ENCODE measurements at regions not wholly inside any gene's neighbourhood (a gene's known extent, or its start where the extent isn't known, plus 50 kb on each side); places are given as distances from the start of the nearest gene placed in this dataset.
"Not testable (repeated sequence)": the region's sequence is repeated elsewhere in the genome, so short reads cannot be mapped to it uniquely, and the experiment has no call there.

- DNase-seq = no peak
Observed at GRCh38 chr1:190679044-190679443, 201.4 kb upstream of the BRINP3 start.

GRCh38 chr1:190679454-190679853 is 201.8 kb upstream of the BRINP3 start:
- DNase-seq = no peak

GRCh38 chr1:190679983-190680382 is 202.3 kb upstream of the BRINP3 start:
- DNase-seq = no peak

- no peak for DNase-seq
Observed at GRCh38 chr1:190685676-190686075, 208.0 kb upstream of the BRINP3 start.

- no peak for DNase-seq
Observed at GRCh38 chr1:190688096-190688495, 210.4 kb upstream of the BRINP3 start.

GRCh38 chr1:190698488-190698887 is 220.8 kb upstream of the BRINP3 start:
- not testable (repeated sequence) for DNase-seq

GRCh38 chr1:190699165-190699564 is 221.5 kb upstream of the BRINP3 start:
- DNase-seq = no peak

GRCh38 chr1:190708418-190709057 is 230.9 kb upstream of the BRINP3 start:
- no peak for DNase-seq

- DNase-seq = no peak
Observed at GRCh38 chr1:190711069-190711468, 233.4 kb upstream of the BRINP3 start.

GRCh38 chr1:190717055-190717454 is 239.4 kb upstream of the BRINP3 start:
- no peak for DNase-seq

GRCh38 chr1:190736971-190737590 is 259.4 kb upstream of the BRINP3 start:
- DNase-seq = no peak

GRCh38 chr1:190738317-190738716 is 260.7 kb upstream of the BRINP3 start:
- DNase-seq = no peak

- DNase-seq = no peak
Observed at GRCh38 chr1:190739926-190740325, 262.3 kb upstream of the BRINP3 start.

- DNase-seq = no peak
Observed at GRCh38 chr1:190747704-190748103, 270.0 kb upstream of the BRINP3 start.

- no peak for DNase-seq
Observed at GRCh38 chr1:190752131-190752530, 274.5 kb upstream of the BRINP3 start.

GRCh38 chr1:190754666-190755065 is 277.0 kb upstream of the BRINP3 start:
- DNase-seq = peak; percentile 6

- no peak for DNase-seq
Observed at GRCh38 chr1:190759807-190760206, 282.1 kb upstream of the BRINP3 start.

GRCh38 chr1:190762325-190762724 is 284.7 kb upstream of the BRINP3 start:
- DNase-seq = no peak

- DNase-seq = no peak
Observed at GRCh38 chr1:190792873-190793272, 315.2 kb upstream of the BRINP3 start.

- DNase-seq = no peak
Observed at GRCh38 chr1:190807629-190808028, 330.0 kb upstream of the BRINP3 start.

GRCh38 chr1:190808035-190808434 is 330.4 kb upstream of the BRINP3 start:
- no peak for DNase-seq

GRCh38 chr1:190809312-190809711 is 331.6 kb upstream of the BRINP3 start:
- no peak for DNase-seq

- no peak for DNase-seq
Observed at GRCh38 chr1:190812996-190813395, 335.3 kb upstream of the BRINP3 start.

GRCh38 chr1:190832511-190832910 is 354.8 kb upstream of the BRINP3 start:
- DNase-seq = no peak

- no peak for DNase-seq
Observed at GRCh38 chr1:190835658-190836057, 358.0 kb upstream of the BRINP3 start.
